ENCODE measurements at regions not wholly inside any gene's neighbourhood (a gene's known extent, or its start where the extent isn't known, plus 50 kb on each side); places are given as distances from the start of the nearest gene placed in this dataset.

DNA sequence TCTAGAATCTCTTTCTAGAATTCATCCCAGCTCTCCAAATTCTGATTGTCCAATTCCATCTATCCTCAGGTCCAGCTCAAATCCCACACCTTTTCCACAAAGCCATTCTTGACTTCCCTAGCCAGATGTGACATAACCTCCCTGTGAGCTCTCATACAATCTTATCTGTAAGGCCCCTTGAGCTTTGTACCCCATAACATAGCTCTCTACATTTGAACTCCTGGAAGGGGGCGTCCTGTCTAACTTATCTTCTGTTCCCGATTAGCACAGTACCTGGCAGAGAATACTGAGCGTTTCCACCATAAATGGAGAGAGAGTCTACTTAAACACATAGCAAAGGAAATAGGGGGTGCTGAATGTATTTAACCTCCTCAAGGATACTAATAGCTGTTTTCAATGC lies 251.6 kb upstream of the RGMB start:
- H4K91ac ChIP-seq (ENCODE audit: low read depth, low read length): no peak overlapping the region
- no peak overlapping the region for H2BK5ac ChIP-seq (ENCODE audit: low read depth, low read length, poor library complexity)
- no peak overlapping the region for H2BK12ac ChIP-seq (ENCODE audit: low read length)
- H3K4me1 ChIP-seq (ENCODE audit: control insufficient read depth in 1 of 2, insufficient read depth in 2 of 2, low read length in 2 of 2): no peaks in the 10 kb centered on the region
- no peak overlapping the region for H3K9ac ChIP-seq (ENCODE audit: low read length)
- H4K12ac ChIP-seq (ENCODE audit: low read depth, low read length): no peak overlapping the region
- DNase-seq: no peak
- H3K23ac ChIP-seq (ENCODE audit: low read length): no peak overlapping the region
- WGBS (ENCODE audit: extremely low coverage, insufficient coverage, insufficient read length): no CpG with 5 or more reads among the region's 3 CpGs
- H3K79me2 ChIP-seq (ENCODE audit: control insufficient read depth, insufficient read depth, low read length, poor library complexity): no peaks in the 10 kb centered on the region
- no peaks in the 10 kb centered on the region for H3K36me3 ChIP-seq (ENCODE audit: control insufficient read depth in 1 of 2, insufficient read depth in 2 of 2, low read length in 2 of 2)
- H2AFZ ChIP-seq (ENCODE audit: insufficient read depth, low read length, poor library complexity): no peak overlapping the region
- no peak overlapping the region for H2BK120ac ChIP-seq (ENCODE audit: insufficient read depth, low read length, poor library complexity)
- H3K4ac ChIP-seq (ENCODE audit: low read depth, low read length): no peak overlapping the region
- no peak overlapping the region for H3K4me2 ChIP-seq (ENCODE audit: low read length)
- H3K79me1 ChIP-seq (ENCODE audit: low read length): no peaks in the 10 kb centered on the region
- no peak overlapping the region for H3K4me3 ChIP-seq (ENCODE audit: low read depth, low read length)
- H3K27me3 ChIP-seq (ENCODE audit: insufficient read depth, low read length): no peaks in the 10 kb centered on the region
- H4K8ac ChIP-seq (ENCODE audit: low read depth, low read length): no peak overlapping the region
- no peaks in the 10 kb centered on the region for H3K9me3 ChIP-seq (ENCODE audit: insufficient read depth, low read depth, low read length)
- H3K27ac ChIP-seq (ENCODE audit: low read depth, low read length): no peak overlapping the region
- H2AK5ac ChIP-seq (ENCODE audit: low read length): no peak overlapping the region
- no peak overlapping the region for H3K18ac ChIP-seq (ENCODE audit: low read length)
- H3K14ac ChIP-seq (ENCODE audit: low read length): no peak overlapping the region

DNA sequence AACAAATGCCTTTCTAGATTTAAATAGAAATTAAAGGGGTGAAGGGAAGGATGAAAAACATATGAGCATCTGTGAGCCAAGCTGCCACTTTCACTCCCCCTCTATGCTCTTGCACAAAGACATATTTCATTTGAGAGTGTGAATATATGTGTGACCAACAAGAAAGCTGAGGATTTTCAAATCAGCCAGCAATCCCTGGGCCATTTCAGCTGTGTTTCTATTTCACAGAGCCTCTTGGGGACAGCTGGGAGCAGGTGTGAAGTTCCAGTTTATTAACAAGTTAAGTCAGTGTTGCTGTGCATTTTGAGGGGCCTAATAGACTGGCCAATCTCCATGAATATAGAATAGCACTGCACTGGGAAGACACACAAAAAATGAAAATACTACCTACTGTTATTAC lies 248.7 kb upstream of the RGMB start:
- H3K79me2 ChIP-seq (ENCODE audit: control insufficient read depth, insufficient read depth, low read length, poor library complexity): no peaks in the 10 kb centered on the region

DNA sequence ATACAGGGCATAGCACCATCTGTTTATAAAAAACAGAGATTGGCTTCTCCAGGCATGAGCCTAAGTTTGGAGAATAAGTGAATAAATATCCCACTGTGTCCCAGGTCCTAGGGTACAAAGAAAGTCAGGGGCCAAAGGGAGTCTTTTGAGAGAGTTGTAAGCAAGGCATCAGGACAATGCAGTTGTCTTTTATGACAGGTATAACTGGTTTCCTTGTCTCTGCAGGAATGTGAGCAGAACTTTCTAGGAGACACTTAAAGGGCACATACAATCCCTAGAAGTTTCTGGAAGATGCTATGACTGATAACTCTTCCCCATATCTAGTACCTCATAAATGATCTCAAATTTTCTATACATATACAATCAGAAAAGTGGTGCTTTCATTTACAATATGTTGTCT lies 245.6 kb upstream of the RGMB start:
- H3K14ac ChIP-seq (ENCODE audit: low read length): no peak overlapping the region
- H2AFZ ChIP-seq (ENCODE audit: insufficient read depth, low read length, poor library complexity): no peak overlapping the region
- peak overlapping the region; percentile 19 for H4K8ac ChIP-seq (ENCODE audit: low read depth, low read length)
- H3K27me3 ChIP-seq (ENCODE audit: insufficient read depth, low read length): no peaks in the 10 kb centered on the region
- H2BK120ac ChIP-seq (ENCODE audit: insufficient read depth, low read length, poor library complexity): peak overlapping the region; percentile 66
- H3K18ac ChIP-seq (ENCODE audit: low read length): no peak overlapping the region
- no peak overlapping the region for H3K9ac ChIP-seq (ENCODE audit: low read length)
- no peak overlapping the region for H3K4me2 ChIP-seq (ENCODE audit: low read length)
- peak; percentile 2 to 68 for DNase-seq
- no peaks in the 10 kb centered on the region for H3K36me3 ChIP-seq (ENCODE audit: control insufficient read depth in 1 of 2, insufficient read depth in 2 of 2, low read length in 2 of 2)
- H3K4me1 ChIP-seq (ENCODE audit: control insufficient read depth in 1 of 2, insufficient read depth in 2 of 2, low read length in 2 of 2): peaks cover 0 to 3% of the 10 kb centered on the region in 2 experiments
- H3K27ac ChIP-seq (ENCODE audit: low read depth, low read length): peak overlapping the region; percentile 58
- H3K4me3 ChIP-seq (ENCODE audit: low read depth, low read length): no peak overlapping the region
- no peaks in the 10 kb centered on the region for H3K9me3 ChIP-seq (ENCODE audit: insufficient read depth, low read depth, low read length)
- H3K4ac ChIP-seq (ENCODE audit: low read depth, low read length): no peak overlapping the region
- no peak overlapping the region for H4K12ac ChIP-seq (ENCODE audit: low read depth, low read length)
- peaks cover 2% of the 10 kb centered on the region for H3K79me1 ChIP-seq (ENCODE audit: low read length)
- H2AK5ac ChIP-seq (ENCODE audit: low read length): no peak overlapping the region
- H4K91ac ChIP-seq (ENCODE audit: low read depth, low read length): no peak overlapping the region
- H3K79me2 ChIP-seq (ENCODE audit: control insufficient read depth, insufficient read depth, low read length, poor library complexity): no peaks in the 10 kb centered on the region
- no peak overlapping the region for H2BK12ac ChIP-seq (ENCODE audit: low read length)
- peak overlapping the region; percentile 31 for H2BK5ac ChIP-seq (ENCODE audit: low read depth, low read length, poor library complexity)
- no peak overlapping the region for H3K23ac ChIP-seq (ENCODE audit: low read length)

More for the DNA sequence above, 248.7 kb upstream of the RGMB start:
- H2BK12ac ChIP-seq (ENCODE audit: low read length): no peak overlapping the region
- H3K79me1 ChIP-seq (ENCODE audit: low read length): peaks cover 2% of the 10 kb centered on the region
- peaks cover 0 to 3% of the 10 kb centered on the region in 2 experiments for H3K4me1 ChIP-seq (ENCODE audit: control insufficient read depth in 1 of 2, insufficient read depth in 2 of 2, low read length in 2 of 2)
- no peak overlapping the region for H4K91ac ChIP-seq (ENCODE audit: low read depth, low read length)
- H3K27me3 ChIP-seq (ENCODE audit: insufficient read depth, low read length): no peaks in the 10 kb centered on the region
- H2BK120ac ChIP-seq (ENCODE audit: insufficient read depth, low read length, poor library complexity): no peak overlapping the region
- no peak overlapping the region for H3K18ac ChIP-seq (ENCODE audit: low read length)
- no peak overlapping the region for H2AFZ ChIP-seq (ENCODE audit: insufficient read depth, low read length, poor library complexity)
- H3K23ac ChIP-seq (ENCODE audit: low read length): no peak overlapping the region
- no peak overlapping the region for H3K9ac ChIP-seq (ENCODE audit: low read length)
- no peak overlapping the region for H3K14ac ChIP-seq (ENCODE audit: low read length)
- no peak overlapping the region for H4K8ac ChIP-seq (ENCODE audit: low read depth, low read length)
- H3K4ac ChIP-seq (ENCODE audit: low read depth, low read length): no peak overlapping the region
- H2BK5ac ChIP-seq (ENCODE audit: low read depth, low read length, poor library complexity): no peak overlapping the region
- no peak overlapping the region for H3K4me2 ChIP-seq (ENCODE audit: low read length)
- no peak overlapping the region for H2AK5ac ChIP-seq (ENCODE audit: low read length)
- no peaks in the 10 kb centered on the region for H3K36me3 ChIP-seq (ENCODE audit: control insufficient read depth in 1 of 2, insufficient read depth in 2 of 2, low read length in 2 of 2)
- no peaks in the 10 kb centered on the region for H3K9me3 ChIP-seq (ENCODE audit: insufficient read depth, low read depth, low read length)
- no peak overlapping the region for H3K4me3 ChIP-seq (ENCODE audit: low read depth, low read length)
- DNase-seq: no peak
- no peak overlapping the region for H4K12ac ChIP-seq (ENCODE audit: low read depth, low read length)
- H3K27ac ChIP-seq (ENCODE audit: low read depth, low read length): no peak overlapping the region

DNA sequence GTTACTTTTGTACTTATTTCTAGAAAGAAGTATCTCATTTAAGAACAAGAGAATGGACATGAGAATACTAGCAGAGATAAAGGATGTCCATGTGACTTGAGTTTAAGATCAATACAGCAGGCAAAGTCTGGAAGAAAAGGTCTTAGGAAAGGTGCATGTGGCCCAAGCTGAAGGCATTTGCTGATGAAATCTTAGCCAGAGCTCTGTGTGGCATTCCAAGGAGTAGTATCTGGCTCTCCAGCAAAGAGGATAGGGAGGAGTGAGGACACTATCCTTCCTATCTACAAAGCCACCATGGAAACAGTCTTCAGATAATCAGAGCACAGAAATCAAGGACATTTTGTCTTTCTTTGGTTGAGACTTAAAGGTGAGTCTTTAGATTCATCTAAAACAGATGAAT lies 244.1 kb upstream of the RGMB start:
- H2BK12ac ChIP-seq (ENCODE audit: low read length): no peak overlapping the region
- H3K36me3 ChIP-seq (ENCODE audit: control insufficient read depth in 1 of 2, insufficient read depth in 2 of 2, low read length in 2 of 2): no peaks in the 10 kb centered on the region
- H2BK5ac ChIP-seq (ENCODE audit: low read depth, low read length, poor library complexity): no peak overlapping the region
- H4K91ac ChIP-seq (ENCODE audit: low read depth, low read length): no peak overlapping the region
- no peak overlapping the region for H2AK5ac ChIP-seq (ENCODE audit: low read length)
- no peak overlapping the region for H3K14ac ChIP-seq (ENCODE audit: low read length)
- H3K18ac ChIP-seq (ENCODE audit: low read length): no peak overlapping the region
- H3K4me1 ChIP-seq (ENCODE audit: control insufficient read depth in 1 of 2, insufficient read depth in 2 of 2, low read length in 2 of 2): peaks cover 0 to 3% of the 10 kb centered on the region in 2 experiments
- no peak overlapping the region for H3K4me2 ChIP-seq (ENCODE audit: low read length)
- H3K23ac ChIP-seq (ENCODE audit: low read length): no peak overlapping the region
- peak; percentile 16 to 53 for DNase-seq
- H3K79me1 ChIP-seq (ENCODE audit: low read length): peaks cover 2% of the 10 kb centered on the region
- no peak overlapping the region for H3K4ac ChIP-seq (ENCODE audit: low read depth, low read length)
- H3K9me3 ChIP-seq (ENCODE audit: insufficient read depth, low read depth, low read length): no peaks in the 10 kb centered on the region
- no peak overlapping the region for H3K9ac ChIP-seq (ENCODE audit: low read length)
- H2BK120ac ChIP-seq (ENCODE audit: insufficient read depth, low read length, poor library complexity): no peak overlapping the region
- no peaks in the 10 kb centered on the region for H3K27me3 ChIP-seq (ENCODE audit: insufficient read depth, low read length)
- no peak overlapping the region for H3K4me3 ChIP-seq (ENCODE audit: low read depth, low read length)
- no peaks in the 10 kb centered on the region for H3K79me2 ChIP-seq (ENCODE audit: control insufficient read depth, insufficient read depth, low read length, poor library complexity)
- H4K12ac ChIP-seq (ENCODE audit: low read depth, low read length): no peak overlapping the region
- H2AFZ ChIP-seq (ENCODE audit: insufficient read depth, low read length, poor library complexity): no peak overlapping the region
- no peak overlapping the region for H4K8ac ChIP-seq (ENCODE audit: low read depth, low read length)
- no peak overlapping the region for H3K27ac ChIP-seq (ENCODE audit: low read depth, low read length)

DNA sequence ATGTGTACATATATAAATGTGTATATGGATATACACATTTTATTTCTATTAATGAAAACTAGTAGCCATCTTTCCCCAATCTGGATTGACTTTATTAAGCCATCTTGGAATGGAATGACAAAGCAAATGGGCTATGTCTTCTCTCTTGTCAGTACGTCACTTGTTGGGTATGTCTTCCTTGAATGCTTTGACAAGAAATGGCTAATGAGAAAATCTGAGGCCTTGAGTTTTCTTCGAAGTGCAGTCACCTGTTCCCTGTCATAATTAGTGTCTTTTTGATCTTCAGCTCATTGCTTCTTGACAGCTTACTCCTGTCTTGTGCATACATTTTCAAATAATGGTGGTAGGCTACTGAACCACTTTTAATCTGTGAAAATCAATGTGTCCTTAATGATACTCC lies 243.2 kb upstream of the RGMB start:
- Histone ChIP-seq H3K9ac (ENCODE audit: low read length) (no peak overlapping the region), H3K4me2 (ENCODE audit: low read length) (no peak overlapping the region), H2BK12ac (ENCODE audit: low read length) (no peak overlapping the region), H3K18ac (ENCODE audit: low read length) (no peak overlapping the region), H3K27ac (ENCODE audit: low read depth, low read length) (no peak overlapping the region), H3K14ac (ENCODE audit: low read length) (no peak overlapping the region), H3K79me2 (ENCODE audit: control insufficient read depth, insufficient read depth, low read length, poor library complexity) (no peaks in the 10 kb centered on the region), H2BK120ac (ENCODE audit: insufficient read depth, low read length, poor library complexity) (no peak overlapping the region), H3K79me1 (ENCODE audit: low read length) (peaks cover 2% of the 10 kb centered on the region), H3K4me3 (ENCODE audit: low read depth, low read length) (no peak overlapping the region), H3K27me3 (ENCODE audit: insufficient read depth, low read length) (no peaks in the 10 kb centered on the region), H2AFZ (ENCODE audit: insufficient read depth, low read length, poor library complexity) (no peak overlapping the region), H4K8ac (ENCODE audit: low read depth, low read length) (no peak overlapping the region), H2BK5ac (ENCODE audit: low read depth, low read length, poor library complexity) (no peak overlapping the region), H3K9me3 (ENCODE audit: insufficient read depth, low read depth, low read length) (no peaks in the 10 kb centered on the region), H4K91ac (ENCODE audit: low read depth, low read length) (no peak overlapping the region), H3K23ac (ENCODE audit: low read length) (no peak overlapping the region), H4K12ac (ENCODE audit: low read depth, low read length) (no peak overlapping the region), H3K4me1 (ENCODE audit: control insufficient read depth in 1 of 2, insufficient read depth in 2 of 2, low read length in 2 of 2) (peaks cover 0 to 3% of the 10 kb centered on the region in 2 experiments), H3K4ac (ENCODE audit: low read depth, low read length) (no peak overlapping the region), H3K36me3 (ENCODE audit: control insufficient read depth in 1 of 2, insufficient read depth in 2 of 2, low read length in 2 of 2) (no peaks in the 10 kb centered on the region), H2AK5ac (ENCODE audit: low read length) (no peak overlapping the region)
- no peak for DNase-seq
- WGBS (ENCODE audit: extremely low coverage, insufficient coverage, insufficient read length): no CpG with 5 or more reads among the region's 2 CpGs
